ENCODE measurements at regions not wholly inside any gene's neighbourhood (a gene's known extent, or its start where the extent isn't known, plus 50 kb on each side); places are given as distances from the start of the nearest gene placed in this dataset.

GRCh38 chr7:41476460-41476803 is 226.5 kb downstream of the INHBA start (continued):
- TF ChIP-seq NKRF (conservative IDR thresholded peaks at IDR 0.05) (no peak), IRF4 (IDR thresholded peaks at IDR 0.05; ENCODE audit: low read depth, low read length) (no peak), EGR1 (IDR thresholded peaks at IDR 0.05; ENCODE audit: borderline replicate concordance in 1 of 2, low read depth in 2 of 2, low read length in 2 of 2) (no peak)

DNA sequence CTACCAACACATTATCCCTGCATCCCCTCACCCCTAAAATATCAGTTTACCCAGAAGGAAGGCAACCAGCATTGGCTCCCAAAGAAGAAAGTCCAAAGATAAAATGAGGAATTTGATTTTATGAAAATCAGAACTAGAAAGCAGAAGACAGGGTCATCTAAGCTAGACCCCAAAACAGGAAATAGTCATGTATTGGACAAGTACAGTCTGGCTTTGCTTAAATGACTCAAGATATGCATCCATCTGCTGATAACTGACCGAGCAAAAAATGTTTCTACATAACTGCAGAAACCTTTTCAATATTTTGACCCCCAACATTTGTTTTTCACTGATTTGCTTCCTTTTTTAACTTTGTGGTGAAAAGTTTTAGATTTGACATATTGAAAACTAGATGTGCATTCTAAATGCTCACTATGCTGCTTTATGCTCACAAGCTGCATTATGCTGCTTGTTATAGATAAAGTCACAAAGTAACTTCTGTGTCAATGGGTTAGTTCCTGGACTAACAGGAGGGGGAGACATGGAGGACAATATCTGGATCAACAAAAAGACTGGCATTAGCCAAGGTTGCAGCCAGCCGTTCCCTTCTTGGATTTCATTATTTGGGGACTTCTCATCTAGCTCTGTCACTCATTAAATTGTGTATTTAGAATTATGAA is 227.0 kb downstream of the INHBA start:
- WGBS (ENCODE audit: insufficient coverage, insufficient replicate concordance, low lambda C conversion rate, missing lambda C conversion rate), result 16% methylated on average over 2 of the region's 2 CpGs
- H3K36me3 ChIP-seq (ENCODE audit: control insufficient read depth in 2 of 2, insufficient read depth in 2 of 2, low read length in 1 of 2), result no peaks in the 10 kb centered on the region
- intact Hi-C loops (cut with micrococcal nuclease; ENCODE audit: unreplicated experiment) (loop anchor here (10.0 kb wide), 1 partner anchor 219 kb away; no protein-coding TSS in a partner anchor), in situ Hi-C loops (cut with MboI) (no loop called here)
- H4K20me1 ChIP-seq (ENCODE audit: control insufficient read depth, insufficient read depth), result no peaks in the 10 kb centered on the region
- no peaks in the 10 kb centered on the region for H3K79me2 ChIP-seq (ENCODE audit: control insufficient read depth, insufficient read depth, low read length)
- no peak overlapping the region for H2AFZ ChIP-seq (ENCODE audit: control insufficient read depth, low read depth, low read length)
- no peak overlapping the region for H3K27ac ChIP-seq (ENCODE audit: control insufficient read depth, insufficient read depth)
- TF ChIP-seq, protein P1, sequence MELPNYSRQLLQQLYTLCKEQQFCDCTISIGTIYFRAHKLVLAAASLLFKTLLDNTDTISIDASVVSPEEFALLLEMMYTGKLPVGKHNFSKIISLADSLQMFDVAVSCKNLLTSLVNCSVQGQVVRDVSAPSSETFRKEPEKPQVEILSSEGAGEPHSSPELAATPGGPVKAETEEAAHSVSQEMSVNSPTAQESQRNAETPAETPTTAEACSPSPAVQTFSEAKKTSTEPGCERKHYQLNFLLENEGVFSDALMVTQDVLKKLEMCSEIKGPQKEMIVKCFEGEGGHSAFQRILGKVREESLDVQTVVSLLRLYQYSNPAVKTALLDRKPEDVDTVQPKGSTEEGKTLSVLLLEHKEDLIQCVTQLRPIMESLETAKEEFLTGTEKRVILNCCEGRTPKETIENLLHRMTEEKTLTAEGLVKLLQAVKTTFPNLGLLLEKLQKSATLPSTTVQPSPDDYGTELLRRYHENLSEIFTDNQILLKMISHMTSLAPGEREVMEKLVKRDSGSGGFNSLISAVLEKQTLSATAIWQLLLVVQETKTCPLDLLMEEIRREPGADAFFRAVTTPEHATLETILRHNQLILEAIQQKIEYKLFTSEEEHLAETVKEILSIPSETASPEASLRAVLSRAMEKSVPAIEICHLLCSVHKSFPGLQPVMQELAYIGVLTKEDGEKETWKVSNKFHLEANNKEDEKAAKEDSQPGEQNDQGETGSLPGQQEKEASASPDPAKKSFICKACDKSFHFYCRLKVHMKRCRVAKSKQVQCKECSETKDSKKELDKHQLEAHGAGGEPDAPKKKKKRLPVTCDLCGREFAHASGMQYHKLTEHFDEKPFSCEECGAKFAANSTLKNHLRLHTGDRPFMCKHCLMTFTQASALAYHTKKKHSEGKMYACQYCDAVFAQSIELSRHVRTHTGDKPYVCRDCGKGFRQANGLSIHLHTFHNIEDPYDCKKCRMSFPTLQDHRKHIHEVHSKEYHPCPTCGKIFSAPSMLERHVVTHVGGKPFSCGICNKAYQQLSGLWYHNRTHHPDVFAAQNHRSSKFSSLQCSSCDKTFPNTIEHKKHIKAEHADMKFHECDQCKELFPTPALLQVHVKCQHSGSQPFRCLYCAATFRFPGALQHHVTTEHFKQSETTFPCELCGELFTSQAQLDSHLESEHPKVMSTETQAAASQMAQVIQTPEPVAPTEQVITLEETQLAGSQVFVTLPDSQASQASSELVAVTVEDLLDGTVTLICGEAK (IDR thresholded peaks at IDR 0.05; ENCODE audit: borderline replicate concordance), result no peak
- TF ChIP-seq BHLHE40 (IDR thresholded peaks at IDR 0.05; ENCODE audit: borderline replicate concordance in 1 of 2, low read depth in 2 of 2, low read length in 1 of 2) (no peak), SMARCA5 (IDR thresholded peaks at IDR 0.05) (peak; percentile 28; the same call in 1 of the 2 replicates), RAD51 (IDR thresholded peaks at IDR 0.05) (no peak), PKNOX1 (IDR thresholded peaks at IDR 0.05) (0 out of 2 replicates have a peak, but pooled peaks have one; percentile 34)
- ChIA-PET CTCF (interaction anchor here (0.7 kb wide), 2 partner anchors 9 to 91 kb away, joined by 3 read pairs; no protein-coding TSS in a partner anchor), POLR2A (no interaction called here), RAD21 (ENCODE audit: unreplicated experiment) (interaction anchor here (1.0 kb wide), 1 partner anchor 268 kb away, joined by 3 read pairs; no protein-coding TSS in a partner anchor), SMC1A (ENCODE audit: uncharacterized antibody, unreplicated experiment) (interaction anchor here (0.6 to 1.9 kb wide), 5 partner anchors 11 to 1223 kb away, joined by 3 to 5 read pairs (median 4); no protein-coding TSS in a partner anchor)
- H3K4me1 ChIP-seq (ENCODE audit: control insufficient read depth, insufficient read depth, low read length), result no peaks in the 10 kb centered on the region; the same call in 1 of the 2 replicates
- DNase-seq (ENCODE audit: low read depth, low spot score) (no peak), ATAC-seq (peak; percentile 41), FAIRE-seq (no peak)
- H3K4me2 ChIP-seq (ENCODE audit: control insufficient read depth, insufficient read depth), result no peak overlapping the region
- no TSS peak for BruUV-seq (replicated peaks)
- no peaks in the 10 kb centered on the region for H3K27me3 ChIP-seq (replicated peaks in 1 of 2; ENCODE audit: control insufficient read depth in 2 of 2, insufficient read depth in 2 of 2, low read length in 1 of 2)
- peaks cover 2% of the 10 kb centered on the region; the same call in 1 of the 3 replicates for H3K9me3 ChIP-seq (replicated peaks; ENCODE audit: control insufficient read depth, insufficient read depth, low read length)
- no peak overlapping the region for H3K4me3 ChIP-seq
- no peak overlapping the region for H3K9ac ChIP-seq (ENCODE audit: control insufficient read depth, insufficient read depth, low read length)

Measured in GM12878 (cell line).